ENCODE measurements at regions not wholly inside any gene's neighbourhood (a gene's known extent, or its start where the extent isn't known, plus 50 kb on each side); places are given as distances from the start of the nearest gene placed in this dataset.

DNA sequence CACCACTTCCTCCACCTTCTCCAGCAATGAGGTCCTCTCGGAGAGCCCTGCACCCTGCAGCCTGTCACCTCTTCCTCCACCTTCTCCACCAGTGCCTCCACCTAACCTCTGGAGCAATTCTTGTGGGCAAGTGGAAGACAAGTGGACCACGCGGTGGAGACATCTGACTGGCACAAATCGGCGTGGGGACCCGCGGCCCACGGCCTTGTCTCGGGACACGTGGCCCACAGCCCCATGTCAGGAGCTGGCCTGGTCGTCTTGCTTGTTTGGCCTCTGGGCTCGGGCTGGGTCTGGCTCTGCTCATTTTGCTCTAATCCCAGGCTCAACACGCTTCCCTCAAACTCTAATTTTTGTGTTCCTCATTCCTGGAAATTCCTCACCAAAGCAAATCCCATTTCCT lies 393.1 kb upstream of the IRX1 start:
- TF ChIP-seq GABPA (IDR thresholded peaks at IDR 0.05; ENCODE audit: borderline replicate concordance, insufficient read depth, low read length) (no peak), TEAD4 (IDR thresholded peaks at IDR 0.05; ENCODE audit: low read depth, low read length) (no peak), YY1 (IDR thresholded peaks at IDR 0.05; ENCODE audit: low read depth, low read length) (no peak), RAD21 (IDR thresholded peaks at IDR 0.05 in 1 of 2, conservative IDR thresholded peaks at IDR 0.05 in 1 of 2; ENCODE audit: low read depth in 2 of 2, low read length in 2 of 2) (no peak), EZH2 (IDR thresholded peaks at IDR 0.05; ENCODE audit: low read depth, low read length, severe bottlenecking) (no peak), POLR2AphosphoS5 (IDR thresholded peaks at IDR 0.05; ENCODE audit: low read depth, low read length) (no peak), KDM1A (IDR thresholded peaks at IDR 0.05; ENCODE audit: borderline replicate concordance, low read length) (no peak), POLR2A (IDR thresholded peaks at IDR 0.05; ENCODE audit: control extremely low read depth in 1 of 2, low read depth in 2 of 2, low read length in 2 of 2) (no peak)
- TF ChIP-seq, protein P1, sequence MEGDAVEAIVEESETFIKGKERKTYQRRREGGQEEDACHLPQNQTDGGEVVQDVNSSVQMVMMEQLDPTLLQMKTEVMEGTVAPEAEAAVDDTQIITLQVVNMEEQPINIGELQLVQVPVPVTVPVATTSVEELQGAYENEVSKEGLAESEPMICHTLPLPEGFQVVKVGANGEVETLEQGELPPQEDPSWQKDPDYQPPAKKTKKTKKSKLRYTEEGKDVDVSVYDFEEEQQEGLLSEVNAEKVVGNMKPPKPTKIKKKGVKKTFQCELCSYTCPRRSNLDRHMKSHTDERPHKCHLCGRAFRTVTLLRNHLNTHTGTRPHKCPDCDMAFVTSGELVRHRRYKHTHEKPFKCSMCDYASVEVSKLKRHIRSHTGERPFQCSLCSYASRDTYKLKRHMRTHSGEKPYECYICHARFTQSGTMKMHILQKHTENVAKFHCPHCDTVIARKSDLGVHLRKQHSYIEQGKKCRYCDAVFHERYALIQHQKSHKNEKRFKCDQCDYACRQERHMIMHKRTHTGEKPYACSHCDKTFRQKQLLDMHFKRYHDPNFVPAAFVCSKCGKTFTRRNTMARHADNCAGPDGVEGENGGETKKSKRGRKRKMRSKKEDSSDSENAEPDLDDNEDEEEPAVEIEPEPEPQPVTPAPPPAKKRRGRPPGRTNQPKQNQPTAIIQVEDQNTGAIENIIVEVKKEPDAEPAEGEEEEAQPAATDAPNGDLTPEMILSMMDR (IDR thresholded peaks at IDR 0.05; ENCODE audit: control extremely low read depth in 1 of 3, insufficient read depth in 1 of 3, low read depth in 1 of 3, low read length in 3 of 3): no peak
